Peyer's patch (tissue), 4 donors: ENCODE measurements at regions not wholly inside any gene's neighbourhood (a gene's known extent, or its start where the extent isn't known, plus 50 kb on each side); places are given as distances from the start of the nearest gene placed in this dataset.

Experiments
- CTCF ChIP-seq, 6 experiments: fragments of 450-650 bp in 4 of 6; fragments of 200-600 bp in 2 of 6; sonication (generic) in 1 of 6; IDR thresholded peaks; one replicate each; pipeline ENCODE4 v1.5.1; 2017 to 2019; ENCODE audit warnings: antibody characterized with exemption in 6 of 6, mild to moderate bottlenecking in 3 of 6, moderate library complexity in 1 of 6
- POLR2A ChIP-seq, 2 donors: fragments of 450-650 bp; IDR thresholded peaks; one replicate each; pipeline ENCODE4 v1.5.1; 2017; ENCODE audit warnings: antibody characterized with exemption in 2 of 2, mild to moderate bottlenecking in 2 of 2, moderate library complexity in 2 of 2

GRCh38 chr4:136806844-136807243, 725.5 kb downstream of the PCDH18 start:
- no peak for TF ChIP-seq CTCF (IDR thresholded peaks at IDR 0.05)
- TF ChIP-seq POLR2A (IDR thresholded peaks at IDR 0.05): no peak
